ENCODE measurements at regions not wholly inside any gene's neighbourhood (a gene's known extent, or its start where the extent isn't known, plus 50 kb on each side); places are given as distances from the start of the nearest gene placed in this dataset.
A peak's percentile ranks its signal among the peaks of the same experiment; 100 is the strongest.
"Not testable (repeated sequence)": the region's sequence is repeated elsewhere in the genome, so short reads cannot be mapped to it uniquely, and the experiment has no call there.

- no peak for DNase-seq
Measured at GRCh38 chr11:96708219-96708878, 318.5 kb downstream of the JRKL start.

GRCh38 chr11:96713301-96713700 lies 323.5 kb downstream of the JRKL start:
- DNase-seq, result no peak

- DNase-seq, result no peak
Measured at GRCh38 chr11:96714689-96715088, 324.9 kb downstream of the JRKL start.

- DNase-seq, result no peak
Measured at GRCh38 chr11:96715208-96715607, 325.4 kb downstream of the JRKL start.

DNA sequence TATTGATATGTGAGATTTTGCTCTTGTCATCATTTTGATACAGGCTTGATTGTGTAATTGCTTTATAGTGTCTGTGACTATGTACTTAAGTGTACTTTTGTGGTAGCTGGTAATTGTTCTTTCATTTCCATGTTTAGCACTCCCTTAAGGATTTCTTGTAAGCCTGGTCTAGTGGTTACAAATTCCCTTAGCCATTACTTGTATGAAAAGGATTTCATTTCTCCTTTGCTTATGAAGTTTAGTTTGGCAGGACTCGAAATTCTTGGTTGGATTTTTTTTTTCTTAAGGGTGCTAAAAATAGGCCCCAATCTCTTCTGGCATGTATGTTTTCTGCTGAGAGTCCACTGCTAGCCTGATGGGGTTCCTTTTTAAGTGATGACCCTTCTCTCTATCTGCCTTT lies 346.8 kb downstream of the JRKL start:
- no peak for DNase-seq

DNA sequence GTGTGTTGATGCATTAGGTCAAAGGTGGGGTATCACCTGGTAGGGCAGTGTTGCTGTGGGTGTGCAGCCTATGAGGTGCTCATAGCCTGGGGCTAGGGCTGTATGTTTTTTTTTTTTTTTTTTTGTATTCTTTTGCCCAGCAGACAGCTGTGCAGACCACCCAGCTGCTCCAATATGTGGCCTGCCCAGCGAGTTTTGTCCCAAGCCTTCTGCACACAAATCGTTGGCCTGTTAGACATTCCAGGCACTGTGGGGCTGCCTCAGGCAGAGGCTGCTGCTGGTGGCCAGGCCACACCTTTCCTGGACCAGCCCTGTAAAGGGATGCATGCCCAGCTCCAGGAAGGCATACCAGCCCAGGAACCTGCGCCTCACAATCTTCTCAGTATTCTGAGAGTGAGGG lies 348.5 kb downstream of the JRKL start:
- DNase-seq, result no peak

GRCh38 chr11:96741068-96741467 lies 351.3 kb downstream of the JRKL start:
- no peak for DNase-seq

GRCh38 chr11:96744697-96745096 lies 354.9 kb downstream of the JRKL start:
- DNase-seq, result peak; percentile 45

GRCh38 chr11:96748639-96749370 lies 359.0 kb downstream of the JRKL start:
- no peak for DNase-seq

DNA sequence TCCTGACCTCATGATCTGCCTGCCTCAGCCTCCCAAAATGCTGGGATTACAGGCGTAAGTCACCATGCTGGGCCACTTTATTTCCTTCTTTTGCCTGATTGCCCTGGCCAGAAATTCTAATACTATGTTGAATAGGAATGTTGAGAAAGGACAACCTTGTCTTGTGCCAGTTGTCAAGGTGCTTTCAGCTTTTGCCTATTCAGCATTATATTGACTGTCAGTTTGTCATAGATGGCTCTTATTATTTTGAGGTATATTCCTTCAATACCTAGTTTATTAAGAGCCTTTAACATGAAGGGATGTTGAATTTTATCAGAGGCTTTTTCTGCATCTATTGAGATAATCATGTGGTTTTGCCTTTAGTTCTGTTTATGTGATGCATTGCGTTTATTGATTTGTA lies 362.0 kb downstream of the JRKL start:
- not testable (repeated sequence) for DNase-seq

DNA sequence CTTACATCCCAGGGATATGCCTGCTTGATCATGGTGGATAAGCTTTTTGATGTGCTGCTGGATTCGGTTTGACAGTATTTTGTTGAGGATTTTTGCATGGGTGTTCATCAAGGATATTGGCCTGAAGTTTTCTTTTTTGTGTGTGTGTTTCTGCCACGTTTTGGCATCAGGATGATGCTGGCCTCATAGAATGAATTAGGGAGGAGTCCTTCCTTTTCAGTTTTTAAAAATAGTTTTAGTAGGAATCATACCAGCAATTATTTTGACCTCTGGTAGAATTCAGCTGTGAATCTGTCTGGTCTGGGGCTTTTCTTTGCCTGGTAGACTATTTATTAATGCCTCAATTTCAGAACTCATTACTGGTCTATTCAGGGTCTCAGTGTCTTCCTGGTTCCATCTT lies 362.4 kb downstream of the JRKL start:
- no peak for DNase-seq

DNA sequence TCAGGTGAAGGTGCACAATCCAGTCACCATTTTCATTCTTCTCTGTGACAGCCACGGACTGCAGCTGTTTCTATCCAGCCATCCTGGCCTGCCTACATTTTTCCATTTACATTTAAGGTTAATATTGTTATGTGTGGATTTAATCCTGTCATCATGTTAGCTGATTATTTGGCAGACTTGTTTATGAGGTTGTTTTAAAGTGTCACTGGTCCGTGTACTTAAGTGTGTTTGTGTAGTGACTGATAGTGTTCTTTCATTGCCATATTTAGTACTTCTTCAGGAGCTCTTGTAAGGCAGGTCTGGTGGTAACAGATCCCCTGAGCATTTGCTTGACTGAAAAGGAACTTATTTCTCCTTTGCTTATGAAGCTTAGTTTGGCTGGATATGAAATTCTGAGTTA lies 364.2 kb downstream of the JRKL start:
- no peak for DNase-seq

DNA sequence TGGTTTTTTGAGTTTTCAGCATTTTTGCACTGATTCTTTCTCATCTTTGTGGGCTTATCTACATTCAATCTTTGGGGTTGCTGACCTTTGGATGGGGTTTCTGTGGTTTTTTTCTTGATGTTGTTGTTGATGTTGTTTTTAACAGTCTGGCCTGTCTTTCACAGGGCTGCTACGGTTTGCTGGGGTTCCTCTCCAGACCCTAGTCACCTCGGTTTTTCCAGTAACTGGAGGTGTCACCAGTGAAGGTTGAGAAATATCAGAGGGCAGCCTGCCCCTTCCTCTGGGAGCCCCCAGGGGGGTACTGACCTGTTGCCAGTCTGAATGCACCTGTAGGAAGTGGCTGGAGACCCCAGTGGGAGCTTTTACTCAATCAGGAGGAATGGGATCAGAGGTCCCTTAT lies 365.4 kb downstream of the JRKL start:
- no peak for DNase-seq

- DNase-seq, result no peak
Measured at GRCh38 chr11:96755752-96756151, 365.9 kb downstream of the JRKL start.

- DNase-seq, result no peak
Measured at GRCh38 chr11:96758957-96759356, 369.1 kb downstream of the JRKL start.

- no peak for DNase-seq
Measured at GRCh38 chr11:96760306-96760705, 370.5 kb downstream of the JRKL start.

DNA sequence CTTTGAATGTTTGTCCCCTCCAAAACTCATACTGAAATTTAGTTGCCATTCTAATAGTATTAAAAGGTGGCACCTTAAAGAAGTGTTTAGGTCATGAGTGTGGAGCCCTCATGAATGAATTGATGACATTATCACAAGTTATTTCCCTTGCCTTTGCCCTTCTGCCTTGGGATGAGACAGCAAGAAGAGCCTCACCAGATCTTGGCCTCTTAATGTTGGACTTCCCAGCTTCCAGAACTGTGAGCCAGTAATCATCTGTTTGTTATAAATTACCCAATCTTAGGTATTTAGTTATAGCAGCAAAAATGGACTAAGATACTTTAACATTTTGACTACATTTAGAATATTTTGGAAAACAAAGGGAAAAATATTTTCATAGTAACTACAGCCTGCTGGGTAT lies 371.0 kb downstream of the JRKL start:
- DNase-seq, result no peak

DNA sequence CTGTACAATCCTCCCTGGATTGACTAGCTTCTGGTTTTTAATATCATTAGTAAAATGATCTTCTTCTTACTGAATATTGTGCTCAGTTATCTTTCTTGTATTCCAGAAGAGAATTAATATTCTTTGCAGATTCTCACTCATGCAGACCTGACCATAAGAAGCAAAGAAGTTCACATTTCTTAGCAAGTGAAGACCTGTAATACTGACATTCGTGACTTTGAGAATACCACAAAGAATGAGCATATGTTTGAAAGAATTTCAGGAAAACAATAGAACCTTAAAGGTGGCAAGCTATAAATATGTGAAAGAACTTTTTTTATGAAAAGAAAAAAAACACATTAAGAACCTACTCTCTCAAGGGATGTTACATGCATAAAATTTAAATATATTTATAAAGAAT lies 371.6 kb downstream of the JRKL start:
- no peak for DNase-seq

GRCh38 chr11:96763244-96763643 lies 373.4 kb downstream of the JRKL start:
- peak; percentile 22 for DNase-seq

DNA sequence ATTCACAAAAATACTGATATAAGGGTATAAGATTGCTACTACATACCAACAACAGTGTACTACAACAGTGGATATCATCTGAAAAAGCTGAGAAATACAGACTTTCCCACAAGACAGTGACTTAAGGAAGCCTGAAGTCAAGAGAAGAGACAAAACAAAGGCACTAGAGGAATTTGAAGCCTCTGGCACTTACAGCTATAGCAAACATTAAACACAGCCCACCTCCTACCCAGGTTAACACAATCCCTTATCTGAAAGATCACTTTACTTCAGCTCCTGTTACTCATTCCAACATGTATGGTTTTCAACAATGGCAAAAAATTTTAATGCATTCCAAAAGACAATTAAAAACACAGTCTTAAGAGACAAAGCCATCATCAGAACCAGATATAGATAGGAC lies 388.5 kb downstream of the JRKL start:
- no peak for DNase-seq

GRCh38 chr11:96779030-96779429 lies 389.2 kb downstream of the JRKL start:
- no peak for DNase-seq

GRCh38 chr11:96781082-96781481 lies 391.3 kb downstream of the JRKL start:
- DNase-seq, result no peak

GRCh38 chr11:96782632-96783031 lies 392.8 kb downstream of the JRKL start:
- no peak for DNase-seq

DNA sequence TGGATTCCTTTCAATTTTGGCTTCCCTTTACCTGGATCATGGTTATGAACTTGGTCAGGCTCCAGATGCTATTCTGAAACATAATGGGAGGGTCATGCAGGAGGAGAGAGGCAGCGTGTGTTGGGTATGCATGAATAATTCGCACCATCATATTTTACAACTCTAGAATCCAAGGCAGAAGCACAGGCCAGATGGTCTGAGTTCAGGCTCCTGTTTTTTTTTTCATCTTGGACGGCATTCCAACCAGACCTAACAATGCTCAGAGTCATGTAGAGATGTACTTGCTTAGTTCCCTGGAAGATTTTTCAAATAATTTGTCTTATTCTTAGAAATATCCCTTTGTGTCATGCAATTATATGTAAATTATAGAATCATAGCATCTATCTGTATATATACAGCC lies 393.5 kb downstream of the JRKL start:
- DNase-seq, result no peak

DNA sequence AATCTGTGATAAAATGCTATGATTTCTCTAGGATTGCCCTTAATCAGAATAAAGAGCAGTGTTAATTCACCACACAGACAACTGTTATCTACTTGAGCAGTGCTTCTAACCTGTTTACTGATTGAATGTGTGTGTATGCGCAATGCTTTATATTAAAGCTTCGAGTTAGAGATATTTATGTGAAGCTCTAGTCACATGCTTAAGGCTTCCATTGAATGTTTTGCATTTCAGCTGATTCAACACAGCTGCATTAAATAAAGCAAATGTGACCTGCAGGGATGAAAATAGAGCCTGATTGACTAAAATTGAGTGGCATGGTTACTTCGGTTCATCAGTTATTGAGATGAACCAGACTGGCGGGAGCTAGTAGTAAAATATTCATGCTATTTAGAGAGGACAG lies 395.3 kb downstream of the JRKL start:
- no peak for DNase-seq

Data from OCI-M1 (cell line).